ENCODE measurements at regions not wholly inside any gene's neighbourhood (a gene's known extent, or its start where the extent isn't known, plus 50 kb on each side); places are given as distances from the start of the nearest gene placed in this dataset.

DNA sequence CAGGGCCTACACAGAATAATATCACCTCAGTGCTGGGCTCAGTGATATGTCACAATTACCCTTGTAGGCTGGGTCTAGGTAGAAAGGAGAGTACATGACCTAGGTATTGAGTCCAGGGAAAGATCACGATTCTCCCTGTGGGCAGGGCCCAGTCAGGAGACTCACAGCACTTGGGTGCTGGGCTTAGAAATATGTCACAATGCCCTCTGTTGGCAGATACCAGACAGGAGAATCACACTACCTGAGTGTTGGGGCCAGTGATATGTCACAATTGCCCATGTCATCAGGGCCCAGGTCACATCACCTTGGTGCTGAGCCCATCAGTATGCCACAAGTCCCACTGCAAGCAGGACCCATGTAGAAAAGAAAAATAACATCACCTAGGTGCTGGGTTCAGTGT lies 2105.5 kb downstream of the TP53TG3F start:
- no peak for FAIRE-seq
- Histone ChIP-seq H3K9ac (ENCODE audit: control insufficient read depth, extremely low read depth, insufficient read depth, low read length) (no peak overlapping the region), H3K27me3 (ENCODE audit: control insufficient read depth, extremely low read depth, insufficient read depth, low read length) (no peaks in the 10 kb centered on the region), H3K4me1 (ENCODE audit: control insufficient read depth, extremely low read depth, insufficient read depth, low read length) (peaks cover 24% of the 10 kb centered on the region), H2AFZ (ENCODE audit: control insufficient read depth, low read length) (no peak overlapping the region), H3K4me3 (ENCODE audit: control insufficient read depth in 2 of 3, extremely low read depth in 1 of 3, insufficient read depth in 2 of 3, low read depth in 1 of 3, low read length in 3 of 3) (no peak overlapping the region), H3K36me3 (ENCODE audit: control insufficient read depth in 2 of 2, extremely low read depth in 1 of 2, insufficient read depth in 2 of 2, low read length in 2 of 2) (no peaks in the 10 kb centered on the region), H3K4me2 (ENCODE audit: control insufficient read depth, extremely low read depth, insufficient read depth, low read depth, low read length) (no peak overlapping the region), H4K20me1 (ENCODE audit: control insufficient read depth, extremely low read depth, insufficient read depth, low read length) (no peaks in the 10 kb centered on the region), H3K9me3 (ENCODE audit: control insufficient read depth, low read depth, low read length) (no peaks in the 10 kb centered on the region), H3K9me1 (ENCODE audit: control insufficient read depth, extremely low read depth, insufficient read depth, low read length) (no peaks in the 10 kb centered on the region), H3K27ac (ENCODE audit: control insufficient read depth, insufficient read depth, low read length) (no peak overlapping the region), H3K79me2 (ENCODE audit: control insufficient read depth, insufficient read depth, low read length) (no peaks in the 10 kb centered on the region)
- no peak for DNase-seq (ENCODE audit: low read depth, low spot score)
- dilution Hi-C loops (cut with MboI; ENCODE audit: extremely low pct_ligation_motif_present, low sequenced_read_pairs) = no loop called here
- TF ChIP-seq, protein P1, sequence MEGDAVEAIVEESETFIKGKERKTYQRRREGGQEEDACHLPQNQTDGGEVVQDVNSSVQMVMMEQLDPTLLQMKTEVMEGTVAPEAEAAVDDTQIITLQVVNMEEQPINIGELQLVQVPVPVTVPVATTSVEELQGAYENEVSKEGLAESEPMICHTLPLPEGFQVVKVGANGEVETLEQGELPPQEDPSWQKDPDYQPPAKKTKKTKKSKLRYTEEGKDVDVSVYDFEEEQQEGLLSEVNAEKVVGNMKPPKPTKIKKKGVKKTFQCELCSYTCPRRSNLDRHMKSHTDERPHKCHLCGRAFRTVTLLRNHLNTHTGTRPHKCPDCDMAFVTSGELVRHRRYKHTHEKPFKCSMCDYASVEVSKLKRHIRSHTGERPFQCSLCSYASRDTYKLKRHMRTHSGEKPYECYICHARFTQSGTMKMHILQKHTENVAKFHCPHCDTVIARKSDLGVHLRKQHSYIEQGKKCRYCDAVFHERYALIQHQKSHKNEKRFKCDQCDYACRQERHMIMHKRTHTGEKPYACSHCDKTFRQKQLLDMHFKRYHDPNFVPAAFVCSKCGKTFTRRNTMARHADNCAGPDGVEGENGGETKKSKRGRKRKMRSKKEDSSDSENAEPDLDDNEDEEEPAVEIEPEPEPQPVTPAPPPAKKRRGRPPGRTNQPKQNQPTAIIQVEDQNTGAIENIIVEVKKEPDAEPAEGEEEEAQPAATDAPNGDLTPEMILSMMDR (optimal IDR thresholded peaks at IDR 0.05 in 1 of 3, IDR thresholded peaks at IDR 0.05 in 1 of 3, conservative IDR thresholded peaks at IDR 0.05 in 1 of 3; ENCODE audit: extremely low read depth in 1 of 3, insufficient read depth in 2 of 3, low read length in 3 of 3) = peak in 1 of 3 experiments; percentile 7
- TF ChIP-seq EZH2 (IDR thresholded peaks at IDR 0.05; ENCODE audit: low read length) = no peak

DNA sequence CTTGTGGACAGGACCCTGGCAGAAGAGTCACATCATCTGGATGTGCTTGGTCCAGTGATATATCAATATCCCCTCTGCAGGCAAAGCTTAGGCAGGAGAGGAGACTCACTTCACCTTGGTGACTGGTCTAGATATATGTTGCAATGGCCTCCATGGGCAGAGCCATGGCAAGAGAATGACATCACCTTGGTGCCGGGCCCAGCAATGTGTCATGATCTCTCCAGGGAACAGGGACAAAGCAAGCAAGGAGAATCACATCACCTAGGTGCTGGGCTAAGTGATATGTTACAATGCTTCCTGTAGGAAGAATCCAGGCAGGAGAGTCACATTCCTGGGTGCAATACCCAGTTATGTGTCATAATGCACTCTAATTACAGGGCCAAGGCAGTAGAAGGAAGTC lies 2106.2 kb downstream of the TP53TG3F start:
- DNase-seq (ENCODE audit: low read depth, low spot score) = peak; percentile 71
- FAIRE-seq = no peak
- no peak overlapping the region for H3K4me2 ChIP-seq (ENCODE audit: control insufficient read depth, extremely low read depth, insufficient read depth, low read depth, low read length)

More for the DNA sequence above, 2106.2 kb downstream of the TP53TG3F start:
- TF ChIP-seq, protein P1 (optimal IDR thresholded peaks at IDR 0.05 in 1 of 3, IDR thresholded peaks at IDR 0.05 in 1 of 3, conservative IDR thresholded peaks at IDR 0.05 in 1 of 3; ENCODE audit: extremely low read depth in 1 of 3, insufficient read depth in 2 of 3, low read length in 3 of 3) = no peak
- no peak for TF ChIP-seq EZH2 (IDR thresholded peaks at IDR 0.05; ENCODE audit: low read length)
- no peaks in the 10 kb centered on the region for H3K36me3 ChIP-seq (ENCODE audit: control insufficient read depth in 2 of 2, extremely low read depth in 1 of 2, insufficient read depth in 2 of 2, low read length in 2 of 2)
- H3K79me2 ChIP-seq (ENCODE audit: control insufficient read depth, insufficient read depth, low read length) = no peaks in the 10 kb centered on the region
- peaks cover 22% of the 10 kb centered on the region for H3K4me1 ChIP-seq (ENCODE audit: control insufficient read depth, extremely low read depth, insufficient read depth, low read length)
- H3K27ac ChIP-seq (ENCODE audit: control insufficient read depth, insufficient read depth, low read length) = no peak overlapping the region
- H4K20me1 ChIP-seq (ENCODE audit: control insufficient read depth, extremely low read depth, insufficient read depth, low read length) = no peaks in the 10 kb centered on the region
- no peaks in the 10 kb centered on the region for H3K27me3 ChIP-seq (ENCODE audit: control insufficient read depth, extremely low read depth, insufficient read depth, low read length)
- no peaks in the 10 kb centered on the region for H3K9me3 ChIP-seq (ENCODE audit: control insufficient read depth, low read depth, low read length)
- H2AFZ ChIP-seq (ENCODE audit: control insufficient read depth, low read length) = no peak overlapping the region
- no peaks in the 10 kb centered on the region for H3K9me1 ChIP-seq (ENCODE audit: control insufficient read depth, extremely low read depth, insufficient read depth, low read length)
- dilution Hi-C loops (cut with MboI; ENCODE audit: extremely low pct_ligation_motif_present, low sequenced_read_pairs) = no loop called here
- H3K4me3 ChIP-seq (ENCODE audit: control insufficient read depth in 2 of 3, extremely low read depth in 1 of 3, insufficient read depth in 2 of 3, low read depth in 1 of 3, low read length in 3 of 3) = no peak overlapping the region
- H3K9ac ChIP-seq (ENCODE audit: control insufficient read depth, extremely low read depth, insufficient read depth, low read length) = no peak overlapping the region

Measured in keratinocyte (primary cell).